ENCODE measurements at regions not wholly inside any gene's neighbourhood (a gene's known extent, or its start where the extent isn't known, plus 50 kb on each side); places are given as distances from the start of the nearest gene placed in this dataset.

GRCh38 chr17:79470754-79471153 lies 140.1 kb downstream of the RBFOX3 start:
- CTCF ChIA-PET = interaction anchor here (0.6 to 2.2 kb wide), 5 partner anchors 24 to 226 kb away, joined by 3 to 7 read pairs (median 3); no protein-coding TSS in a partner anchor
- no peak for FAIRE-seq
- 80% methylated on average over 4 of the region's 4 CpGs for WGBS (ENCODE audit: missing lambda C conversion rate)

GRCh38 chr17:79469646-79470045 lies 141.2 kb downstream of the RBFOX3 start:
- H3K4me1 ChIP-seq = peaks cover 39% of the 10 kb centered on the region
- ATAC-seq = no peak
- DNase-seq (ENCODE audit: low read depth in 1 of 2, low spot score in 1 of 2) = no peak
- CTCF ChIA-PET = interaction anchor here (0.9 to 2.0 kb wide), 4 partner anchors 9 to 143 kb away, joined by 3 to 6 read pairs (median 4); no protein-coding TSS in a partner anchor
- POLR2A ChIA-PET = no interaction called here
- H3K4me2 ChIP-seq = no peak overlapping the region
- peak overlapping the region in 1 of 2 experiments; percentile 95; a peak in 5 of 6 replicates for H3K27ac ChIP-seq
- no peaks in the 10 kb centered on the region for H3K9me3 ChIP-seq
- H3K4me3 ChIP-seq = no peak overlapping the region
- no peak for TF ChIP-seq JUNB (IDR thresholded peaks at IDR 0.05)
- no peak for TF ChIP-seq RARB (CRISPR knock-in tag; IDR thresholded peaks at IDR 0.05)
- TF ChIP-seq NPAS2 (CRISPR knock-in tag; IDR thresholded peaks at IDR 0.05; ENCODE audit: borderline replicate concordance) = no peak
- no peak for TF ChIP-seq USF2 (IDR thresholded peaks at IDR 0.05)
- no peak for TF ChIP-seq HOXB5 (CRISPR knock-in tag; IDR thresholded peaks at IDR 0.05)
- no peak for TF ChIP-seq RCOR1 (IDR thresholded peaks at IDR 0.05; ENCODE audit: low read depth, low read length)
- no peak for TF ChIP-seq HEYL (CRISPR knock-in tag; IDR thresholded peaks at IDR 0.05)
- TF ChIP-seq EHMT2 (IDR thresholded peaks at IDR 0.05; ENCODE audit: low read depth) = no peak
- no peak for TF ChIP-seq ATOH8 (CRISPR knock-in tag; IDR thresholded peaks at IDR 0.05; ENCODE audit: low read depth)
- TF ChIP-seq ESRRA (IDR thresholded peaks at IDR 0.05; ENCODE audit: borderline replicate concordance, low read length) = no peak
- no peak for TF ChIP-seq KDM5A (IDR thresholded peaks at IDR 0.05)
- no peak for TF ChIP-seq MAFK (IDR thresholded peaks at IDR 0.05; ENCODE audit: partially characterized antibody)
- no peak for TF ChIP-seq HOXA7 (CRISPR knock-in tag; IDR thresholded peaks at IDR 0.05)
- TF ChIP-seq ELK1 (IDR thresholded peaks at IDR 0.05; ENCODE audit: low read depth, low read length) = no peak
- no peak for TF ChIP-seq PBX3 (IDR thresholded peaks at IDR 0.05)
- no peak for TF ChIP-seq BCL3 (IDR thresholded peaks at IDR 0.05)
- no peak for TF ChIP-seq ZFP36 (IDR thresholded peaks at IDR 0.05; ENCODE audit: borderline replicate concordance, partially characterized antibody)
- TF ChIP-seq PHF8 (IDR thresholded peaks at IDR 0.05; ENCODE audit: borderline replicate concordance, low read depth) = no peak
- FAIRE-seq = no peak
- WGBS (ENCODE audit: missing lambda C conversion rate) = 88% methylated on average over 13 of the region's 13 CpGs

More at GRCh38 chr17:79470754-79471153, 140.1 kb downstream of the RBFOX3 start:
- peak overlapping the region; percentile 95 to 97 for H3K27ac ChIP-seq
- POLR2A ChIA-PET = no interaction called here
- H3K4me2 ChIP-seq = no peak overlapping the region
- no peak for ATAC-seq
- H3K4me3 ChIP-seq = no peak overlapping the region
- no peaks in the 10 kb centered on the region for H3K9me3 ChIP-seq
- peaks cover 50% of the 10 kb centered on the region for H3K4me1 ChIP-seq
- TF ChIP-seq SMC3 (IDR thresholded peaks at IDR 0.05) (no peak), HOXB13 (CRISPR knock-in tag; IDR thresholded peaks at IDR 0.05; ENCODE audit: low read depth) (no peak), RCOR1 (IDR thresholded peaks at IDR 0.05; ENCODE audit: low read depth, low read length) (no peak), NR3C1 (IDR thresholded peaks at IDR 0.05) (no peak), HMGXB4 (CRISPR knock-in tag; IDR thresholded peaks at IDR 0.05; ENCODE audit: borderline replicate concordance) (no peak), JUNB (IDR thresholded peaks at IDR 0.05) (no peak), FOSB (CRISPR knock-in tag; IDR thresholded peaks at IDR 0.05) (no peak), CEBPB (IDR thresholded peaks at IDR 0.05) (no peak)
- DNase-seq (ENCODE audit: low read depth in 1 of 2, low spot score in 1 of 2) = no peak

All from A549 (cell line).